ENCODE measurements at regions not wholly inside any gene's neighbourhood (a gene's known extent, or its start where the extent isn't known, plus 50 kb on each side); places are given as distances from the start of the nearest gene placed in this dataset.

GRCh38 chr11:70000228-70000627 is 77.9 kb upstream of the ANO1 start:
- TF ChIP-seq CTCF (IDR thresholded peaks at IDR 0.05; ENCODE audit: low read length) = no peak
- TF ChIP-seq EZH2 (IDR thresholded peaks at IDR 0.05; ENCODE audit: borderline replicate concordance, low read length) = no peak

Measured in OCI-LY1 (cell line).